ENCODE measurements at regions not wholly inside any gene's neighbourhood (a gene's known extent, or its start where the extent isn't known, plus 50 kb on each side); places are given as distances from the start of the nearest gene placed in this dataset.

- Histone ChIP-seq H3K9me3 (ENCODE audit: low read length) (no peaks in the 10 kb centered on the region), H3K36me3 (ENCODE audit: insufficient read depth, low read length) (no peaks in the 10 kb centered on the region), H3K27me3 (ENCODE audit: control insufficient read depth in 1 of 2, insufficient read depth in 2 of 2, low read length in 2 of 2) (no peaks in the 10 kb centered on the region), H3K27ac (ENCODE audit: low read depth, low read length) (no peak overlapping the region), H3K4me1 (ENCODE audit: insufficient read depth, low read length) (no peaks in the 10 kb centered on the region), H3K4me3 (ENCODE audit: low read depth in 1 of 2, low read length in 2 of 2) (no peak overlapping the region), H3K9ac (ENCODE audit: low read length) (no peak overlapping the region)
Observed at GRCh38 chr1:195053478-195053877, 1554.8 kb downstream of the KCNT2 start.

- Histone ChIP-seq H3K27ac (ENCODE audit: low read depth, low read length) (no peak overlapping the region), H3K4me3 (ENCODE audit: low read depth in 1 of 2, low read length in 2 of 2) (no peak overlapping the region), H3K27me3 (ENCODE audit: control insufficient read depth in 1 of 2, insufficient read depth in 2 of 2, low read length in 2 of 2) (no peaks in the 10 kb centered on the region), H3K9ac (ENCODE audit: low read length) (no peak overlapping the region), H3K9me3 (ENCODE audit: low read length) (no peaks in the 10 kb centered on the region), H3K4me1 (ENCODE audit: insufficient read depth, low read length) (no peaks in the 10 kb centered on the region), H3K36me3 (ENCODE audit: insufficient read depth, low read length) (no peaks in the 10 kb centered on the region)
Observed at GRCh38 chr1:195047772-195048171, 1560.5 kb downstream of the KCNT2 start.

- no peak overlapping the region for H3K4me3 ChIP-seq (ENCODE audit: low read depth in 1 of 2, low read length in 2 of 2)
- H3K27ac ChIP-seq (ENCODE audit: low read depth, low read length) = no peak overlapping the region
- H3K9ac ChIP-seq (ENCODE audit: low read length) = no peak overlapping the region
- no peaks in the 10 kb centered on the region for H3K9me3 ChIP-seq (ENCODE audit: low read length)
- no peaks in the 10 kb centered on the region for H3K36me3 ChIP-seq (ENCODE audit: insufficient read depth, low read length)
- H3K4me1 ChIP-seq (ENCODE audit: insufficient read depth, low read length) = no peaks in the 10 kb centered on the region
- H3K27me3 ChIP-seq (ENCODE audit: control insufficient read depth in 1 of 2, insufficient read depth in 2 of 2, low read length in 2 of 2) = no peaks in the 10 kb centered on the region
Observed at GRCh38 chr1:195045072-195045471, 1563.2 kb downstream of the KCNT2 start.

GRCh38 chr1:195030793-195031192 lies 1577.4 kb downstream of the KCNT2 start:
- Histone ChIP-seq H3K27ac (ENCODE audit: low read depth, low read length) (no peak overlapping the region), H3K4me3 (ENCODE audit: low read depth in 1 of 2, low read length in 2 of 2) (no peak overlapping the region), H3K27me3 (ENCODE audit: control insufficient read depth in 1 of 2, insufficient read depth in 2 of 2, low read length in 2 of 2) (no peaks in the 10 kb centered on the region), H3K9ac (ENCODE audit: low read length) (no peak overlapping the region), H3K9me3 (ENCODE audit: low read length) (no peaks in the 10 kb centered on the region), H3K4me1 (ENCODE audit: insufficient read depth, low read length) (no peaks in the 10 kb centered on the region), H3K36me3 (ENCODE audit: insufficient read depth, low read length) (no peaks in the 10 kb centered on the region)

- Histone ChIP-seq H3K9me3 (ENCODE audit: low read length) (no peaks in the 10 kb centered on the region), H3K4me1 (ENCODE audit: insufficient read depth, low read length) (no peaks in the 10 kb centered on the region), H3K27me3 (ENCODE audit: control insufficient read depth in 1 of 2, insufficient read depth in 2 of 2, low read length in 2 of 2) (no peaks in the 10 kb centered on the region), H3K27ac (ENCODE audit: low read depth, low read length) (no peak overlapping the region), H3K36me3 (ENCODE audit: insufficient read depth, low read length) (no peaks in the 10 kb centered on the region), H3K9ac (ENCODE audit: low read length) (no peak overlapping the region), H3K4me3 (ENCODE audit: low read depth in 1 of 2, low read length in 2 of 2) (no peak overlapping the region)
Observed at GRCh38 chr1:195026792-195027191, 1581.4 kb downstream of the KCNT2 start.

GRCh38 chr1:195019385-195019784 lies 1588.9 kb downstream of the KCNT2 start:
- Histone ChIP-seq H3K9ac (ENCODE audit: low read length) (no peak overlapping the region), H3K27me3 (ENCODE audit: control insufficient read depth in 1 of 2, insufficient read depth in 2 of 2, low read length in 2 of 2) (no peaks in the 10 kb centered on the region), H3K4me1 (ENCODE audit: insufficient read depth, low read length) (no peaks in the 10 kb centered on the region), H3K27ac (ENCODE audit: low read depth, low read length) (no peak overlapping the region), H3K36me3 (ENCODE audit: insufficient read depth, low read length) (no peaks in the 10 kb centered on the region), H3K9me3 (ENCODE audit: low read length) (no peaks in the 10 kb centered on the region), H3K4me3 (ENCODE audit: low read depth in 1 of 2, low read length in 2 of 2) (no peak overlapping the region)

- Histone ChIP-seq H3K27me3 (ENCODE audit: control insufficient read depth in 1 of 2, insufficient read depth in 2 of 2, low read length in 2 of 2) (no peaks in the 10 kb centered on the region), H3K27ac (ENCODE audit: low read depth, low read length) (no peak overlapping the region), H3K36me3 (ENCODE audit: insufficient read depth, low read length) (no peaks in the 10 kb centered on the region), H3K9ac (ENCODE audit: low read length) (no peak overlapping the region), H3K4me1 (ENCODE audit: insufficient read depth, low read length) (no peaks in the 10 kb centered on the region), H3K9me3 (ENCODE audit: low read length) (no peaks in the 10 kb centered on the region), H3K4me3 (ENCODE audit: low read depth in 1 of 2, low read length in 2 of 2) (no peak overlapping the region)
Observed at GRCh38 chr1:195012995-195013394, 1595.2 kb downstream of the KCNT2 start.

- Histone ChIP-seq H3K27me3 (ENCODE audit: control insufficient read depth in 1 of 2, insufficient read depth in 2 of 2, low read length in 2 of 2) (no peaks in the 10 kb centered on the region), H3K9me3 (ENCODE audit: low read length) (no peaks in the 10 kb centered on the region), H3K4me3 (ENCODE audit: low read depth in 1 of 2, low read length in 2 of 2) (no peak overlapping the region), H3K9ac (ENCODE audit: low read length) (no peak overlapping the region), H3K4me1 (ENCODE audit: insufficient read depth, low read length) (no peaks in the 10 kb centered on the region), H3K36me3 (ENCODE audit: insufficient read depth, low read length) (no peaks in the 10 kb centered on the region), H3K27ac (ENCODE audit: low read depth, low read length) (no peak overlapping the region)
Observed at GRCh38 chr1:195005338-195005737, 1602.9 kb downstream of the KCNT2 start.

- Histone ChIP-seq H3K9me3 (ENCODE audit: low read length) (no peaks in the 10 kb centered on the region), H3K9ac (ENCODE audit: low read length) (no peak overlapping the region), H3K27me3 (ENCODE audit: control insufficient read depth in 1 of 2, insufficient read depth in 2 of 2, low read length in 2 of 2) (no peaks in the 10 kb centered on the region), H3K27ac (ENCODE audit: low read depth, low read length) (no peak overlapping the region), H3K4me1 (ENCODE audit: insufficient read depth, low read length) (no peaks in the 10 kb centered on the region), H3K4me3 (ENCODE audit: low read depth in 1 of 2, low read length in 2 of 2) (no peak overlapping the region), H3K36me3 (ENCODE audit: insufficient read depth, low read length) (no peaks in the 10 kb centered on the region)
Observed at GRCh38 chr1:194990483-194990882, 1617.8 kb downstream of the KCNT2 start.

- no peaks in the 10 kb centered on the region for H3K36me3 ChIP-seq (ENCODE audit: insufficient read depth, low read length)
- H3K27ac ChIP-seq (ENCODE audit: low read depth, low read length) = no peak overlapping the region
- H3K9ac ChIP-seq (ENCODE audit: low read length) = no peak overlapping the region
- no peak overlapping the region for H3K4me3 ChIP-seq (ENCODE audit: low read depth in 1 of 2, low read length in 2 of 2)
- no peaks in the 10 kb centered on the region for H3K27me3 ChIP-seq (ENCODE audit: control insufficient read depth in 1 of 2, insufficient read depth in 2 of 2, low read length in 2 of 2)
- no peaks in the 10 kb centered on the region for H3K4me1 ChIP-seq (ENCODE audit: insufficient read depth, low read length)
- no peaks in the 10 kb centered on the region for H3K9me3 ChIP-seq (ENCODE audit: low read length)
Observed at GRCh38 chr1:194975913-194976312, 1632.3 kb downstream of the KCNT2 start.

- Histone ChIP-seq H3K9me3 (ENCODE audit: low read length) (no peaks in the 10 kb centered on the region), H3K36me3 (ENCODE audit: insufficient read depth, low read length) (no peaks in the 10 kb centered on the region), H3K27ac (ENCODE audit: low read depth, low read length) (no peak overlapping the region), H3K9ac (ENCODE audit: low read length) (no peak overlapping the region), H3K4me3 (ENCODE audit: low read depth in 1 of 2, low read length in 2 of 2) (no peak overlapping the region), H3K4me1 (ENCODE audit: insufficient read depth, low read length) (no peaks in the 10 kb centered on the region), H3K27me3 (ENCODE audit: control insufficient read depth in 1 of 2, insufficient read depth in 2 of 2, low read length in 2 of 2) (no peaks in the 10 kb centered on the region)
Observed at GRCh38 chr1:194968916-194969315, 1639.3 kb downstream of the KCNT2 start.

- Histone ChIP-seq H3K9me3 (ENCODE audit: low read length) (no peaks in the 10 kb centered on the region), H3K36me3 (ENCODE audit: insufficient read depth, low read length) (no peaks in the 10 kb centered on the region), H3K27ac (ENCODE audit: low read depth, low read length) (no peak overlapping the region), H3K4me3 (ENCODE audit: low read depth in 1 of 2, low read length in 2 of 2) (no peak overlapping the region), H3K27me3 (ENCODE audit: control insufficient read depth in 1 of 2, insufficient read depth in 2 of 2, low read length in 2 of 2) (no peaks in the 10 kb centered on the region), H3K4me1 (ENCODE audit: insufficient read depth, low read length) (no peaks in the 10 kb centered on the region), H3K9ac (ENCODE audit: low read length) (no peak overlapping the region)
Observed at GRCh38 chr1:194959795-194960194, 1648.4 kb downstream of the KCNT2 start.

Data from muscle layer of colon (tissue), 2 donors.